Astrocyte (in vitro differentiated cells and primary cell): ENCODE measurements at regions not wholly inside any gene's neighbourhood (a gene's known extent, or its start where the extent isn't known, plus 50 kb on each side); places are given as distances from the start of the nearest gene placed in this dataset.

Experiments
- EZH2 ChIP-seq: IDR thresholded peaks from 2 replicates; pipeline ENCODE4 v1.6.1; 2012; ENCODE audit warnings: mild to moderate bottlenecking, low read length, inconsistent platforms; ENCODE audit not compliant: insufficient read depth
- TF ChIP-seq, protein P1 (sequence below): IDR thresholded peaks from 2 replicates; pipeline ENCODE4 v1.5.1; 2011; ENCODE audit warnings: low read depth, mild to moderate bottlenecking, inconsistent platforms, low read length, moderate library complexity; ENCODE audit not compliant: insufficient read depth

DNA sequence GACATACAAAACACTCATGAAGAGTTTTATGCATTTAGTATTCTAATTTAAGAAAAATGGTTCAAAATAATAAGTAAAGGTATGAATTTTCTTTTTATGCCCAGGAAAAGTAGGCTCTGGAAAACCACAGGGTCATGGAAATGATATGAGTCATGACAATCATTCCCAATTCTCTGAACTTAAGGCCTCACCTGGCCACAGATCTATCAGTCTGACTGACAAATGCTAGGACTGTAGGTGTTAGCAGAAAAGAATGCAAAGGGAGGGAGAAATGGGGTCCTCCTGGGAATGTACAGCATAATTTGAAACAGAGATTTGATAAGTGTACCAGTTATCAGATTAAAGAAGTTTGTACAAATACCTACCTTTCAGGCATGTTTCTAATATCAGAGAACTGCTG is 270.5 kb upstream of the ARSJ start:
- TF ChIP-seq, protein P1, sequence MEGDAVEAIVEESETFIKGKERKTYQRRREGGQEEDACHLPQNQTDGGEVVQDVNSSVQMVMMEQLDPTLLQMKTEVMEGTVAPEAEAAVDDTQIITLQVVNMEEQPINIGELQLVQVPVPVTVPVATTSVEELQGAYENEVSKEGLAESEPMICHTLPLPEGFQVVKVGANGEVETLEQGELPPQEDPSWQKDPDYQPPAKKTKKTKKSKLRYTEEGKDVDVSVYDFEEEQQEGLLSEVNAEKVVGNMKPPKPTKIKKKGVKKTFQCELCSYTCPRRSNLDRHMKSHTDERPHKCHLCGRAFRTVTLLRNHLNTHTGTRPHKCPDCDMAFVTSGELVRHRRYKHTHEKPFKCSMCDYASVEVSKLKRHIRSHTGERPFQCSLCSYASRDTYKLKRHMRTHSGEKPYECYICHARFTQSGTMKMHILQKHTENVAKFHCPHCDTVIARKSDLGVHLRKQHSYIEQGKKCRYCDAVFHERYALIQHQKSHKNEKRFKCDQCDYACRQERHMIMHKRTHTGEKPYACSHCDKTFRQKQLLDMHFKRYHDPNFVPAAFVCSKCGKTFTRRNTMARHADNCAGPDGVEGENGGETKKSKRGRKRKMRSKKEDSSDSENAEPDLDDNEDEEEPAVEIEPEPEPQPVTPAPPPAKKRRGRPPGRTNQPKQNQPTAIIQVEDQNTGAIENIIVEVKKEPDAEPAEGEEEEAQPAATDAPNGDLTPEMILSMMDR, result no peak
- no peak for TF ChIP-seq EZH2
